HG03457 (cell line): ENCODE measurements at regions not wholly inside any gene's neighbourhood (a gene's known extent, or its start where the extent isn't known, plus 50 kb on each side); places are given as distances from the start of the nearest gene placed in this dataset.

Experiments
- ATAC-seq: cut with Tn5 transposase; IDR thresholded peaks from one replicate; pipeline ENCODE4 v1.9.1; 2021; ENCODE audit warnings: moderate number of reproducible peaks; ENCODE audit not compliant: unreplicated experiment

GRCh38 chr6:19637010-19637409, 200.2 kb upstream of the ID4 start:
- no peak for ATAC-seq

- ATAC-seq: no peak
Observed at GRCh38 chr6:19638931-19639330, 198.2 kb upstream of the ID4 start.

GRCh38 chr6:19643287-19643686, 193.9 kb upstream of the ID4 start:
- no peak for ATAC-seq

- no peak for ATAC-seq
Observed at GRCh38 chr6:19643713-19644112, 193.5 kb upstream of the ID4 start.

- ATAC-seq: no peak
Observed at GRCh38 chr6:19655744-19656143, 181.4 kb upstream of the ID4 start.

- ATAC-seq: no peak
Observed at GRCh38 chr6:19660123-19660910, 176.9 kb upstream of the ID4 start.

- no peak for ATAC-seq
Observed at GRCh38 chr6:19662911-19663310, 174.3 kb upstream of the ID4 start.

GRCh38 chr6:19663479-19663878, 173.7 kb upstream of the ID4 start:
- no peak for ATAC-seq

- ATAC-seq: no peak
Observed at GRCh38 chr6:19664050-19664449, 173.1 kb upstream of the ID4 start.

GRCh38 chr6:19664878-19665612, 172.1 kb upstream of the ID4 start:
- ATAC-seq: no peak

- ATAC-seq: no peak
Observed at GRCh38 chr6:19665613-19665909, 171.6 kb upstream of the ID4 start.

GRCh38 chr6:19668710-19669109, 168.5 kb upstream of the ID4 start:
- no peak for ATAC-seq

GRCh38 chr6:19669206-19669605, 168.0 kb upstream of the ID4 start:
- ATAC-seq: no peak

- ATAC-seq: no peak
Observed at GRCh38 chr6:19682859-19683258, 154.3 kb upstream of the ID4 start.

GRCh38 chr6:19690325-19691075, 146.7 kb upstream of the ID4 start:
- no peak for ATAC-seq

- no peak for ATAC-seq
Observed at GRCh38 chr6:19691465-19692167, 145.6 kb upstream of the ID4 start.

- ATAC-seq: no peak
Observed at GRCh38 chr6:19692506-19693298, 144.5 kb upstream of the ID4 start.

GRCh38 chr6:19694697-19695096, 142.5 kb upstream of the ID4 start:
- no peak for ATAC-seq

- no peak for ATAC-seq
Observed at GRCh38 chr6:19697744-19698290, 139.4 kb upstream of the ID4 start.

- no peak for ATAC-seq
Observed at GRCh38 chr6:19699932-19700331, 137.2 kb upstream of the ID4 start.
